ENCODE measurements at regions not wholly inside any gene's neighbourhood (a gene's known extent, or its start where the extent isn't known, plus 50 kb on each side); places are given as distances from the start of the nearest gene placed in this dataset.
A peak's percentile ranks its signal among the peaks of the same experiment; 100 is the strongest.

- no peak for DNase-seq
Observed at GRCh38 chr1:36715797-36716196, 233.1 kb upstream of the CSF3R start.

- DNase-seq: no peak
Observed at GRCh38 chr1:36714301-36714700, 231.6 kb upstream of the CSF3R start.

GRCh38 chr1:36711480-36711879 is 228.8 kb upstream of the CSF3R start:
- DNase-seq: no peak

- DNase-seq: no peak
Observed at GRCh38 chr1:36710951-36711350, 228.2 kb upstream of the CSF3R start.

- no peak for DNase-seq
Observed at GRCh38 chr1:36709869-36710481, 227.3 kb upstream of the CSF3R start.

- DNase-seq: no peak
Observed at GRCh38 chr1:36708587-36708986, 225.9 kb upstream of the CSF3R start.

- DNase-seq: no peak
Observed at GRCh38 chr1:36707221-36707620, 224.5 kb upstream of the CSF3R start.

GRCh38 chr1:36706416-36706815 is 223.7 kb upstream of the CSF3R start:
- DNase-seq: no peak

GRCh38 chr1:36705629-36706028 is 222.9 kb upstream of the CSF3R start:
- no peak for DNase-seq

- DNase-seq: peak; percentile 84
Observed at GRCh38 chr1:36703526-36704208, 221.0 kb upstream of the CSF3R start.

- no peak for DNase-seq
Observed at GRCh38 chr1:36702963-36703362, 220.2 kb upstream of the CSF3R start.

- no peak for DNase-seq
Observed at GRCh38 chr1:36699113-36699911, 216.6 kb upstream of the CSF3R start.

- DNase-seq: no peak
Observed at GRCh38 chr1:36697836-36698605, 215.3 kb upstream of the CSF3R start.

- DNase-seq: no peak
Observed at GRCh38 chr1:36696261-36696940, 213.7 kb upstream of the CSF3R start.

GRCh38 chr1:36693603-36694002 is 210.9 kb upstream of the CSF3R start:
- no peak for DNase-seq

- DNase-seq: no peak
Observed at GRCh38 chr1:36693161-36693525, 210.4 kb upstream of the CSF3R start.

- no peak for DNase-seq
Observed at GRCh38 chr1:36692465-36693160, 209.9 kb upstream of the CSF3R start.

GRCh38 chr1:36691374-36691773 is 208.7 kb upstream of the CSF3R start:
- DNase-seq: no peak

GRCh38 chr1:36689992-36690391 is 207.3 kb upstream of the CSF3R start:
- no peak for DNase-seq

- DNase-seq: no peak
Observed at GRCh38 chr1:36687312-36687711, 204.6 kb upstream of the CSF3R start.

GRCh38 chr1:36675931-36676562 is 193.3 kb upstream of the CSF3R start:
- no peak for DNase-seq

- no peak for DNase-seq
Observed at GRCh38 chr1:36675106-36675505, 192.4 kb upstream of the CSF3R start.

Measured in activated CD4-positive, alpha-beta T cell treated with anti-CD3 and anti-CD28 coated beads for 48 hours (primary cell).